ENCODE measurements at regions not wholly inside any gene's neighbourhood (a gene's known extent, or its start where the extent isn't known, plus 50 kb on each side); places are given as distances from the start of the nearest gene placed in this dataset.

DNA sequence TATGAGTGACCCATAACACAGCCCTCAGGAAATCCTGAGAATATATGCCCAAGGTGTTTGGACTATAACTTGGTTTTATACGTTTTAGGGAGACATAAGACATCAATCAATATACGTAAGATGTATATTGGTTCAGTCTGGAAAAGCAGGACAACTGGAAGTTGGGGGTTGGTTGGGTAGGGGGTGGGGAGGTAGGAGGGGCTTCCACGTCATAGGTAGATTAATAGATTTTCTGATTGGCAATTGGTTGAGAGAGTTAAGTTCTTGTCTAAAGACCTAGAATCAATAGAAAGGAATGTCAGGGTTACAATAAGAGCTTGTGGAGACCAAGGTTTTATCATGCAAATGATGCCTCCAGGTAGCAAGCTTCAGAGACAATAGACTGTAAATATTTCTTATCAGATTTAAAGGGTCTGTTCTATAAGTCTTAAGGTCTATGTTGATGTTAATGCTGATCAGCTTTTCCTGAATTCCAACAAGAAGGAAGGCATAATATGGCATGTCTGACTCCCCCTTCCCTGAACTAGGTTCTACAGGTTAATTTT, 2267.7 kb upstream of the ACO1 start:
- Mint-ChIP-seq H3K4me1 (ENCODE audit: low read depth, unreplicated experiment) (no peaks in the 10 kb centered on the region), H3K4me3 (ENCODE audit: unreplicated experiment) (no peak overlapping the region), H3K9me3 (ENCODE audit: unreplicated experiment) (no peaks in the 10 kb centered on the region), H3K27me3 (ENCODE audit: unreplicated experiment) (no peaks in the 10 kb centered on the region), H3K36me3 (ENCODE audit: unreplicated experiment) (no peaks in the 10 kb centered on the region), H3K27ac (ENCODE audit: unreplicated experiment) (no peak overlapping the region)
- TF ChIP-seq, protein P1, sequence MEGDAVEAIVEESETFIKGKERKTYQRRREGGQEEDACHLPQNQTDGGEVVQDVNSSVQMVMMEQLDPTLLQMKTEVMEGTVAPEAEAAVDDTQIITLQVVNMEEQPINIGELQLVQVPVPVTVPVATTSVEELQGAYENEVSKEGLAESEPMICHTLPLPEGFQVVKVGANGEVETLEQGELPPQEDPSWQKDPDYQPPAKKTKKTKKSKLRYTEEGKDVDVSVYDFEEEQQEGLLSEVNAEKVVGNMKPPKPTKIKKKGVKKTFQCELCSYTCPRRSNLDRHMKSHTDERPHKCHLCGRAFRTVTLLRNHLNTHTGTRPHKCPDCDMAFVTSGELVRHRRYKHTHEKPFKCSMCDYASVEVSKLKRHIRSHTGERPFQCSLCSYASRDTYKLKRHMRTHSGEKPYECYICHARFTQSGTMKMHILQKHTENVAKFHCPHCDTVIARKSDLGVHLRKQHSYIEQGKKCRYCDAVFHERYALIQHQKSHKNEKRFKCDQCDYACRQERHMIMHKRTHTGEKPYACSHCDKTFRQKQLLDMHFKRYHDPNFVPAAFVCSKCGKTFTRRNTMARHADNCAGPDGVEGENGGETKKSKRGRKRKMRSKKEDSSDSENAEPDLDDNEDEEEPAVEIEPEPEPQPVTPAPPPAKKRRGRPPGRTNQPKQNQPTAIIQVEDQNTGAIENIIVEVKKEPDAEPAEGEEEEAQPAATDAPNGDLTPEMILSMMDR (IDR thresholded peaks at IDR 0.05; ENCODE audit: partially characterized antibody, unreplicated experiment), result no peak
- no peak for DNase-seq

DNA sequence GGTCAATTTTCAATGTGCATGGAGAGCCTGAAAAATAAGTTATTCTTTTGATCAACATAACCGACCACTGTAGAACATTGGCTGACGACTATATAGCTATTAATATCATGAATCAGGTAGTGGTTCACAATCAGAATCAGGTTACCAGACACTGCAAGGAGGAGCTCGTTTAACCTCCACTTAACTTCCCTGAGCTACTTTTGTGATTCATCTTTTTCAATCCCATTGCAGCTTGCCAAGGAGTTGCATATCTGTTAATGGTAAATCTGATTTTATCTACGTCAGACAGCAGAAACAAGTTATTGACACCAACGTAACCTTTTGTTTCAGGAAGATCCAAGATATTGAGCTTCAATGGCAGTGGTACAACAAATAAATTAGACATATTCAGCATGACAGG, 2263.8 kb upstream of the ACO1 start:
- TF ChIP-seq, protein P1 (IDR thresholded peaks at IDR 0.05; ENCODE audit: partially characterized antibody, unreplicated experiment), result no peak
- no peaks in the 10 kb centered on the region for H3K4me1 Mint-ChIP-seq (ENCODE audit: low read depth, unreplicated experiment)
- H3K27ac Mint-ChIP-seq (ENCODE audit: unreplicated experiment), result no peak overlapping the region
- no peak for DNase-seq
- no peaks in the 10 kb centered on the region for H3K36me3 Mint-ChIP-seq (ENCODE audit: unreplicated experiment)
- H3K27me3 Mint-ChIP-seq (ENCODE audit: unreplicated experiment), result no peaks in the 10 kb centered on the region
- no peaks in the 10 kb centered on the region for H3K9me3 Mint-ChIP-seq (ENCODE audit: unreplicated experiment)
- H3K4me3 Mint-ChIP-seq (ENCODE audit: unreplicated experiment), result no peak overlapping the region

DNA sequence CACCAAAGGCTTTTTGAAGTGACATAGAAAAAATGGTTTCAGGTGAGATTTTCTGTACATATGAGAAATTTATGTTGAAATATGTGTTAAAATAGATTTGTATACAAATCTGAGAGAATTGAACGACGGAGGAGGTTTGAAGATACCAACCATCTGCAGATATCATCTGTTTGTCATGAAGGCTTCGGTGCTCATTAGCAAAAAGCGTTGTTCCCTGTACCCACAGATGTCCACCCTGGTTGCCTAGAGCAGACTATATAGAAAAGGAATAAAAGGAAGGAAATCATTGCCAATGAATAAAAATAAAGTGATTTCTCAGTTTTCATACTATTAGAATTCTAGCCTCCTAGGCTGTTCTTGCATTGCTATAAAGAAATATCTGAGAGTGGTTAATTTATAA, 2262.8 kb upstream of the ACO1 start:
- Mint-ChIP-seq H3K36me3 (ENCODE audit: unreplicated experiment) (no peaks in the 10 kb centered on the region), H3K27me3 (ENCODE audit: unreplicated experiment) (no peaks in the 10 kb centered on the region), H3K27ac (ENCODE audit: unreplicated experiment) (no peak overlapping the region), H3K9me3 (ENCODE audit: unreplicated experiment) (no peaks in the 10 kb centered on the region), H3K4me1 (ENCODE audit: low read depth, unreplicated experiment) (peaks cover 1% of the 10 kb centered on the region), H3K4me3 (ENCODE audit: unreplicated experiment) (no peak overlapping the region)
- TF ChIP-seq, protein P1 (IDR thresholded peaks at IDR 0.05; ENCODE audit: partially characterized antibody, unreplicated experiment), result no peak
- no peak for DNase-seq

DNA sequence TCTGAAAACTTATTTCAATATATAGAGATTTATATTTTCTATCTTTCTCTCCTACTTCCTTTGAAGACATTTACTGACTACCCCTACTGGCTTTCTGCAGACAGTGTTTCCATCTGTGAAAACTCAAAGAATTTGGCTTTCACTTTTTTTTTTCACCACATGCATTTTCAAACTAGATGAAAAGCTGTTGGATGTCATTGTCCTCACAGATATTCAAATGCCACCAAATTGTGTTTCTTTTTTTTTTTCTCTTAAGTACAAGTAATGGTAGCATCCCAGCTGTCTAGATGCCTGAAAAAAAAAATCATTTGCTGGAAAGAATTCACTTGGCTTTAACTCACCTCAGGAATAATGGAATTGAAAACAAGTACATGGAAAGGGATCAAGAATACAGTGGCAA, 2258.6 kb upstream of the ACO1 start:
- TF ChIP-seq, protein P1 (IDR thresholded peaks at IDR 0.05; ENCODE audit: partially characterized antibody, unreplicated experiment), result no peak
- Mint-ChIP-seq H3K27me3 (ENCODE audit: unreplicated experiment) (no peaks in the 10 kb centered on the region), H3K36me3 (ENCODE audit: unreplicated experiment) (no peaks in the 10 kb centered on the region), H3K4me1 (ENCODE audit: low read depth, unreplicated experiment) (peaks cover 4% of the 10 kb centered on the region), H3K4me3 (ENCODE audit: unreplicated experiment) (no peak overlapping the region), H3K9me3 (ENCODE audit: unreplicated experiment) (no peaks in the 10 kb centered on the region), H3K27ac (ENCODE audit: unreplicated experiment) (no peak overlapping the region)
- DNase-seq, result no peak

DNA sequence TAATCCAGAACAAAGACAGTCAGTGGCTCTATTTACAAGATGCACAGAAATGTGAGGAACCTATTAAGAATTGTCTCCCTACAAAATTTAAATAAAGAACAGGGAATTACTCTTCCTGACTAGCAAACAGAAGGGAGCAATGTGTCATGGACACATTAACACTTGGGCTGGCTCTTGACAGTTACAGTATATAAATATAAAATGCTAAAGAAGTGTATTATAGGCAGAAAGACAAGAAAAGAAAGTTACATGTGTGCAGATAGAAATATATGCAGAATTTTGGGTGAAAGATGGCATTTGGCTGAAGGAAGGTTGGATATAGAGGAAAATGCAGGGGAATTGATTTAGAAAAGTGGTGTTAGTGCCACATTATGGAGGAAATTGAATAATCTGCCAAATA, 2257.1 kb upstream of the ACO1 start:
- DNase-seq, result no peak
- Mint-ChIP-seq H3K4me1 (ENCODE audit: low read depth, unreplicated experiment) (peaks cover 4% of the 10 kb centered on the region), H3K4me3 (ENCODE audit: unreplicated experiment) (no peak overlapping the region), H3K27me3 (ENCODE audit: unreplicated experiment) (no peaks in the 10 kb centered on the region), H3K9me3 (ENCODE audit: unreplicated experiment) (no peaks in the 10 kb centered on the region), H3K36me3 (ENCODE audit: unreplicated experiment) (no peaks in the 10 kb centered on the region), H3K27ac (ENCODE audit: unreplicated experiment) (no peak overlapping the region)
- TF ChIP-seq, protein P1 (IDR thresholded peaks at IDR 0.05; ENCODE audit: partially characterized antibody, unreplicated experiment), result no peak
